Non-pigmented ciliary epithelial cell (primary cell): ENCODE measurements at regions not wholly inside any gene's neighbourhood (a gene's known extent, or its start where the extent isn't known, plus 50 kb on each side); places are given as distances from the start of the nearest gene placed in this dataset.

Experiments
- DNase-seq: peaks from one replicate; pipeline ENCODE4 v3.0.0-alpha.2; 2010; ENCODE audit warnings: low read depth

DNA sequence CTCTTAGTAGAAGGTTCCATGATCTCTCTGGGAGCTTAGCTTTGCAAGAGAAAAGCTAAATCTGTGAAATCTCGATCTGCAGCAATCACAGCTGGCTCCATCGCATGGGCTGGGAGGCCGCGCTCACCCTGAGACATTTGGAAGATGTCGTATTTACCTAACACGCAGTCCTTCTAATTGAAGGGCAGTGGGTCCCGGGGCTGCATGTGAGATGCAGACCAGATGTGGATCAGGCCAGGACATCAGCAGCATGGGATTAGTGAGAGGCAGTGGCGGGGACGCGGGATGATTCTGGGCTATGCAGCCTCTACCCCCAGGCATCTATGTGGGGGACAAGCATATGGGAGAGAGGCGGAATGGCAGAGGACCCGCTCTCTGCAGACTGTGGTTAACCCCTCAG, 312.4 kb upstream of the RTL1 start:
- DNase-seq = no peak

DNA sequence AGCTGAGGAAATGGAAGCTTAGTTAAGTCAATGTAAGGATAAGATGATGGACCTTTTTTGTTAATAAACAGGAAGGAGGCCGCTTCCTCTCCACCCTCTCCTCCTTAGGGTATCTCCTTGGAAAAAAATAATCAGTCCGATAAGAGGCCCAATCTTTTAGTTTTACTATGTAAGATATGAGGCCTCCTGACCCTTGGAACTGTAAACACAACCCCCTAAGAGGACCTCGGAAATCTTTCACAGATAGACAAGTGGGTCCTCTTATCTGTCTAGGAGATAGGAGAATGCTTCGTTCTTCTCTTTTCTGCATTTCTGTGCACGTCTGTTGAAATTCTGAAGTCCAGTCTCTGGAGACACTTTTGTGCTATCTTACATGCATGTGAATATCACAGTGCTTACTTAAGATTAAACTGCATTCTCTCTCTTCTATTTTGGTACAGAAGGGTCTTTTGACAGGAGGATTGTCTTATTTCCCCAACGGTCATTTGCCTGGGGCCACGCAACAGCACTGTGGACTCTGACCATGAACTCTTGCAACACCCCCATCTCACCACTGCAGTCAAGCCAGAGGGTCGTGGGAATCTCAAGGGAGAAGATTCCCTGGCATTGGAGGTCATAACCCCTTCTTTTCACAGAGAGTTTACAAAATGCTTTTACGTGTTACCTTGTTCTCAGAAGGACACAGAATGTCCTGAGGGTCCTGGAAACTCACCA, 313.0 kb upstream of the RTL1 start:
- DNase-seq = no peak

DNA sequence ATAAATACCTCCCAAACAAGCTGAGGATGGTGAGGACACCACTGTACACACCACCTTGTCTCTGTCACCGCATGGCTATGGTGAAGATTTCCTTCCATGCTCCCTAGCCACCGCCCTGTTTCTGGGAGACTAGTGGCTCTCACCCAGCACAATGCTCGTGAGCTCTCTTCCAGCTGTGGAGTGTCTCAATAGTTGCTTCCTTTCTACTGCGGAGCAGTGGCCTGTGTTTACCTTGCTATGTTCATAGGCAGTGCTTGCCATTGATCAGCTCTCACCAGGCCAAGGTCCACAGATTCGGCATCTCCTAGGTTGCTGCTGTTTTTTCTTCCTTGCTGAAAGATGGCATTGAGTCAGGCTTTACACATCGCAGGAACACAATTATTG, 313.6 kb upstream of the RTL1 start:
- DNase-seq = no peak

DNA sequence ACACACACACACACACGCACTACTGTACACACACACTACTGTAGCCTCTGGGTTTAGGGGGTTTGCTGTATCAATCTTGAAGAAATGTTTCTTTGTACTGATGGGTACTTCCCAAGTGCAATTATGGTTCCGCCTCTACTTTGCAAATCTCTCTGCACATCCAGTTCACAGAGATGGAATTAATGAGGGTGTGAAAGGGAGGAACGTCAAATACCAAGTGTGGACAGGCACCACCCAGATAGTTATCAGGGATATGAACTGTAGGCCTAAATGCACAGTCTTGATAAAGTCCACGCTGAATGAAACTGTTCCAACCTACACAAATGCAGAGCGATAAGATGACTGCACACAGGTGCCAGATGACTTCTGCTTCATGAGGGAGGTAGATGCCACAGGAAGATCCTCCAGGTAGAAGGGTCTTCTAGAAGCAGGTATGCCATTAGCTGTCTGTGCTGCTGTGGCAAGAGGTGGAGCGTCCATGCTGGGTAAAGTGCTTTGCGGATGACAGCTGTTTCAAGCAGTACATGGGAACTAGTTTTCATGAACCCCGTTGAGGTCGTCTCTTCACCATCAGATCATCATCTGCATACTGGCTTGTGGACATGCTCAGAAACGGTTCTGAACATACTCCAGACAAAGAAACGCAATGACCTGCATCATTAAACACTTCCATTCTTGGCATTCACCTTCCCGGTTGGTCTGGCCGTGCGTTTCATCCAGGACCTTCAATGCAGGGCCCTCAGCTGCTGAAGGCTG, 314.3 kb upstream of the RTL1 start:
- no peak for DNase-seq

DNA sequence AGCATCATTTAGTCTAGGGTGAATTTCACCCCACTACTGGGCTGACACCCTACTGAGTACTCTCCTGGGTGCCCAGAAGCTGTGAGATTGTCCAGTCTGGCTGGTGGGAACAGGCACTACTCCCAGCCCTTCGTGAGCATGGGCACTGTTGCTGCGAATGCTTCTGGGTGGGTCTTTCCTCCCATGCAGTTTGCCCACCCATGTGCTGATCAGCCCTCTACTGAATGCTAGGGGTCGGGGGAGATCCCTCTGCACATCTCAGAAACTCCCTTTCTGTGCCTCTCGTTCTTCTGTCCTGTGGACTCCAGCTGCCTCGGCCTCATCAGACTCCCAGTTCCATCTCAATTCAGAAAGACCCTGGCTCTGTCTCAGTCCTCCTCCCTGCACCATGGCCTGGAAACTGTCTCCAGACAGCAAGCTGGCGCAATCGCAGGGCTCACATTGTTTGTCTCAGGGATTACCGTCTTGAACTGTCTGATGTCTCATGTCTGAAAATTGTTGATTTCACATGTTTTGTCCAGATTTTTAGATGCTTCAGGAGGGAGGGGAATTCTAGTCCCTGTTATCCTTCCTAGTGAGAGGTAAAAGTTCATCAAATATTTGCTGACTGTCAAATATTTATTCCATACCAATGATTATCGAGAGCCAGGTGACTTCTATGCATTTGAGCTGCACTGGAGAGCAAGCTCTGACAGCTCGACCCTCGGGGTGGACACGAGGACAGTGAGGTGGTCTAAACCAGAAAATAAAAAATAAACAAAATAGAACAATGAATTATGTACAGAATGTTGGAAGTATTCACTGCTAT, 316.6 kb upstream of the RTL1 start:
- DNase-seq = no peak

DNA sequence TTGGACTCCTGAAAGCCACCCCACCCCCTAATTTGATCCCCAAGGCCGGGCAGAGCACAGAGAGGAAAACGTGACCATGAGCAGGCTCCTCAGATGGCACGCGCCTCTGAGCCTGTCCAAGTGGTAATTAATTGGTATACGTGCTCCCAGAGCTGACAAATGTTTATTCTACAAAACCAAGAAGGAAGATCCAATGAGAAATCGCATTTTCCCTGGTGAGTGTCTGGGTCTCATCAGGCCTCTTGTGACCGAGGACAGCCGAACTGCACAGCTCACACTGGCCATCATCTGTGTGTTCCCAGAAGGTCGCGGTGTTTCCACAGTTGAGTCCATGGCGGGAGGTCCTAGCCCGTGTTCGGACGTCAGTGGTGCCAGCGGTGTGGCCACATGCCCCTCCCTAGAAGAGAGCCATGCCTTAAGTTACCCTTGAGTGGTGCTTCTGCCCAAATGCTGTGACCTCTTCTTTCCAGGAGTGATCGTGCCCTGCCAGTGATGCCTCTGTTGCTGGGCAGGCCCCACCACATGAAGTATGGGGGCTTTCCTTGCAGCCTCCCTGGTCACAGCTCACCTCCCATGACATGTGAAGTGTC, 317.5 kb upstream of the RTL1 start:
- no peak for DNase-seq

DNA sequence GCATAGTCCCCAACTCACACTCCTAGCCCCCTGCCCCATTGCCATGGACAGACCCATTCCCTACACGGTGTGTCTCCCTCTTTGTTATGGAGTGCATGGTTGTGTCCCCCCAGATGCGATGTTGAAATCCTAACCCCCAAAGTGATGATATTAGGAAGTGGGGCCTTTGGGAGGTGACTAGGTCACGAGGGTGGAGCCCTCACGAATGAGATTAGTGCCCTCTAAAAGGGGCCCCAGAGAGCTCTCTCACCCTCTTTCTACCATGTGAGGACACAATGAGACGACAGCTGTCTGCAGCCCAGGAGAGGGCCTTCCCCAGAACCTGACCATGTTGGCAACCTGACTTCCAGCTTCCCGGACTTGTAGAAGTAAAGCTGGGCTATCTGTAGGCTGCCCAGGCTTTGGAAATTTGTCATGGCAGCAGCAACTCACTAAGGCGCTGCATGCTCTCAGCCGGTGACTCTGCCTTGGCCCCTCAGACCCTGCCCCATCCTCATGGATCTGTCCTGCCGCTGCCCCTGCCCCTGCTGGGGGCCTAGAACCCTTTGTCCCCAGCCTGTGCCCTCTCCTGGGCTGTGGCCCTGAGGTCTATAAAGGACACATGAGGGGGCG, 318.1 kb upstream of the RTL1 start:
- DNase-seq = no peak

DNA sequence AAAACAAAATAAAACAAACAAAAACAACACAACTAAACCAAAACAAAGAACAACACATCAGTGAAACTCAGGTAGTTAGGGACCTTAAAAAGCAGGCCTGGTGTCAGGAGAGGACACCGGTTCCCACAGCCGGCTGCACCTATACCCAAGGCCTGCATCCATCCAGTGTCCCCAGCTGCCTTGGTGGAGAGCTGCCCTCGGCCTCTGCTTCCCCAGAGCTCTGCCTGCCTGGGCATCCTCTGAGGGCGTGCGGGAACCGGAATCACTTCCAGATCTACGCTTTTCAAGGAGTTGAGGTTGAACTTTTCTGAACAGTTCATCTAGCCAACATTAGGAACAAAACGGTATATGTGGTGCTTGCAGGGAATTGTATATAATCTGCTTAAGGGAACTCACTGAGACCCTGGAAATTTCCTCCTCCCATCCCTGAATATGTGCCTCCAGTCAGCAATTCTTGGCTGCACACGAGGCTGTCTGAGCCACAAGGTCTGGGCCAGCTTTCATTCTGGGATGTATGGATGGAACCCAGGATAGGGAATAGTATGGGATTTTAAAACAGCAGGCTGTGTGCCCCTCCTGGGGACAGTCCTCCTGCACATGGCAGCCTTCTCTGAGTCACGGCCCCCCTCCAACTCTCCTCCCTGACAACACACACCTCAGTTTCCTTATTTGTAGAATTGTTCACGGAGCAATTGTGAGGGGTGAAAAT, 319.0 kb upstream of the RTL1 start:
- DNase-seq = no peak

DNA sequence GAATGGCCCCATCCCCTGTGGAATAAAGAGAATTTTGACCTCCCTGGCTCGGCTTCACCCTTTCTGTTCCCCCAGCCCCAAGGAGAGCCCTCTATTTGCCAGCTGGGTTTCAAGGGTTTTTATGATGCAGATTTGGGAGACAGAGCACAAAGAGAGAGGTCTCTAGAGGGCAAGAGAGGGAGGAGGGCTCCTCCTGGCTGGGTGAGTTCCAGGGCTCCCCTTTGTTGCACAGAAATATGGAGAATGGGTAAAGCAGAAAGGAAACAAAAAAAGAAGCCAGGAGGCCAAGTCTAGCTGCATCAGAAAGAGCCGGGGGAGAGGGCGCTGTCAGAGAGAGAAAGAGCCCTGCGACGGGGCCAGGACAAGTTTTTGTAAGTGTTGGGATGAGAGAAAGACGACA, 319.6 kb upstream of the RTL1 start:
- DNase-seq = no peak

DNA sequence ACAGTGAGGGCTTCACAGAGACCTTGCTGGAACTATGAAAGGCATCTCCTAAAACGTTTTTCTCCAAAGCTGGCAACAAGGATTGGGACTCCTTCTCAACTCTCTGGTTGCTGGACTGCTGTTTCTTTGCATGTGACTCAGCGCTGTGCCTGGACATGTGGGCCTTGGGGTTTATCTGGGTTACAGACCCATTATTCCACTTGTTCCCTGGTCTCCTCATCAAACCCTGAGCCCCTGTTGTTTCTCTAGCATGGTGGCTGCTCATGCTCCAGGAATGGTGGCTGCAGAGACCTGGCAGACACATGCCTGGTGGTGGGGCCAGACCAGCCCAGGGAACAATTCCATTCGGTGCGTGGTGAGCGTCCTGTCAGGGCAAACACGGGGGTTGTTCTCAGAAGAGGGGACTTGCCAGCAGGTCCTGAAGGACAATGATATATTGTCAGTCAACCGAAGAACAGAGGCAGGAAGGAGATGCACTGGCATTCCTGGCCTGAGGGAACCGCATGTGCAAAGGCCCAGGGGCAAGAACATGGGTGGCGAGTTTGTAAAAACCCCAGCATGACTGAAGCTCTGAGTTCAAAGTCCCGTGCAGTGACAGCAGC, 320.1 kb upstream of the RTL1 start:
- DNase-seq = no peak

DNA sequence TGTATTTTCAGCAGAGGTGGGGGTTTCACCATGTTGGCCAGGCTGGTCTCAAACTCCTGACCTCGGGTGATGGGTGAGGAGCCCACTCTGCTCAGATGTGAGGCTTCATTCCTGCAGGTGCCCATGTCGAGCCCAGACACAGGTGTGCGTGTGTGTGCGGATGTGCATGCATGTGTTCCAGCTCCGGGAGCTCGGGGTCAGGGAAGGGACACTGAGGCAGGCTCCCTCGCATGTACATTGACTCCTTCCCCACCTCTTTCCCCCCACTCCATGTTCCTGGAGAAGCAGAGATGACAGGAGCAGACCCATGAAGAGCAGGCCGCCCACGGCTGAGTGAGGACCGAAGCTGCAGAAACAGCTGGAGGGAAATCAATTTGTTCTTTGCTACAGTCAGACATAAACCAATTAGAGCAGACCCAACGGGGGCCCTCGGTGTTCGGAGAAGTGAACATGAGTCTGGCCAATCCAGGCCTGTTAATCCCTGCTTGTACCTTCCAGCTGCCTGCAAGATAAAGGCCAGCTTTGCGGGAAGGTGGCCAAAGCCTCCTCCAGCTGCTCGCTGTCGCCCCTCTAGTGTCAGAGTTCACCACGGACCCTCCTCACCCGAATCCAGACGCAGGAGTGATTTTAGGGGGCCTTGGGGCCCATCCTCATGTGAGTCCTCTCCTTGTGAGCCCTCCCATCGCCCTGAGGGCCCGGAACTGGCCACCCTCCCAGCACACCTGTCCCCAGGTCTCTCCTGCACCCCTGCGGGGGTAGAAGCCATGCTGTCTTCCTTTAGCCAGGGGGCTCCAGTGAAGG, 321.0 kb upstream of the RTL1 start:
- no peak for DNase-seq

DNA sequence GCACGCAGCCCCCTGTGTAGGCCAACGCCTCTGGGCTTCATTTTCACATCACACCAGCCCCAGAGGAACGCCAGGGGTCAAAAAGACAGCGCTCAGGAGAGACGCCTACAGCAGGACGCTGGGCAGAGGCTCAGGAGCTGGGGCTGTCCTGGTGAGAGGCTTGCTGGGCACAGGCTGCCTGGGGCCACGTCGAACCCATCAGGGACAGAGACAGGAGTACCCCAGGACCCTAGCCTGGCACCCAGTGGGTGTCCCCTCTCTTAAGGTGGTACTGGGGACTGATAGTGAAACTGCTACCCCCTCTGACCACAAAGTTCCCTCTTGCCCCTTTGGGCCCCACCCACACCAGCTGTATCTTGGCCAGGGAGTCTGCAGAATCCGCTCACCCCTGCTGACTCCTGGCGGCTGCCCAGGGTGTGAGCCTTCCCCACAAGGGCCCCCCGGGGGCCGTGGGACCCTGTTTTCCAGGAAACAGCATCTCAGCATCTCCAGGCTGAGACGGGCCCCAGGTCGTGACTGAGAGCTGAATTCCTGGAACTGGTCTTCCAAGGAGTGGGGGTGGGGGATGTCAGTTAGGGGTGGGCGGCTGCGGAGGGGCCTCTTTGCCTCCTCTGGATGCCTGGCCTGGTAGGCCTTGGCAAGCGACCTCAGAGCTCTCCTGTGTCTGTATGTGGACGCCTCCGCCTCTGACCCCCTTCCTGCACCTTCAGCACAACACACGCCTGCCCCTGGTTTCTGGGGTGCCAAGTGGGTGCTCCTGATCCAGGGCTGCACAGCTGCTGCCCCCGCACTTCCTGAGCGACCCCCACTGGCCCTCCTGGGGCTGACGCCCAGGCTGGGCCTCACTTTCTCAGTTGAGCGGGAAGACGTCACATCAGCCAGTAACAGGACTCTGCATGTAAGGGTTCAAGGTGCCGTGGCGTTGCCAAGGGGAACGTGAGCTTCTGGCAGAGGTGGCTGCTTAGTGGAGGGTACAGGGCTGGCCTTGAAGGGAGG, 321.9 kb upstream of the RTL1 start:
- DNase-seq = no peak

DNA sequence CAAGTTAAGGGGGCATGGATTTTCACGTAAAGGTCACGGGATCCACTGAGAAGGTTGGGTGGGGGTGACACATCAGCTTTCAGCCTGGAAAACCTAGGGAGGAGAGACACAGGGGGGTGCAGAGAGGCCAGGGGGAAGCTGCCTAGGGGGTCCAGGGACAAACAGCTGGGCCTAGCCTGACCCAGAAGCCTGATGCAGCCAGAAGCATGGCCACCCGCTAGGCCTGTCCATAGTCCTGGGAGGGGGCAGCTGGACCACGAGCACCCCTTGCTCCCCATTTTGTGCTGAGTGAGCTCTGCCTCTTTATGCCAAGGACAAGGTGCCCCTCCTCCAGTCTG, 322.7 kb upstream of the RTL1 start:
- no peak for DNase-seq

DNA sequence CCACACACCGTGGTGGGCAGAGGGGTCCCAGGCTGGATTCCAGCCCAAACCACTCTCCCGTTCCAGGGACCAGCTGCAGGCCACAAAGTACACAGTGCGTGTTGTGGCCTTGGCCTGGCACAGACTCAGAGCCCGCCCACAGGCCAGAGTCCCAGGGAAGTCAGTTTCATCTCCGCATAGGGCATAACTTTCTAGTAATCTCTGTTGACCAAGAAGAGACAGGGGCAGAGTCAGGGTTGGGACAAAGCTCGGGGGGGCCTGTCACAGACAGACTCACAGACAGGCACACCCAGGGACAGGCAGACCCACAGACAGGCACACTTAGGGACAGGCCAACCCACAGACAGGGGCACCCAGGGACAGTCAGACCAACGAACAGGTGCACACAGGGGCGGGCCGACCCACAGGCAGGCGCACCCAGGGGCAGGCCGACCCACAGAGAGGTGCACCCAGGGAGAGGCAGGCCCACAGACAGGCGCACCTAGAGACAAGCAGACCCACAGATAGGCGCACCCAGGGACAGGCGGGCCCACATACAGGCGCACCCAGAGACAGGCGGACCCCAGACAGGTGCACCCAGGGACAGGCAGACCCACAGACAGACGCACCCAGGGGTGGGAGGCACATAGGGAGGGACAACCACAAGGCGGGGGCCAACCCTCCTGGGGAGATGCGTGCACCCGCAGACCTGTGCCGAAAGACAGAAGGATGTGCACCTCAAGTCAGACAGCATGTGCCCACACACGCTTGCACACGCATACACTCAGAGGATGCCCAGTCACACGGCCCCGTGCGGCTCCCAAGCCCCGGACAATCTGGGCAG, 323.3 kb upstream of the RTL1 start:
- DNase-seq = no peak

DNA sequence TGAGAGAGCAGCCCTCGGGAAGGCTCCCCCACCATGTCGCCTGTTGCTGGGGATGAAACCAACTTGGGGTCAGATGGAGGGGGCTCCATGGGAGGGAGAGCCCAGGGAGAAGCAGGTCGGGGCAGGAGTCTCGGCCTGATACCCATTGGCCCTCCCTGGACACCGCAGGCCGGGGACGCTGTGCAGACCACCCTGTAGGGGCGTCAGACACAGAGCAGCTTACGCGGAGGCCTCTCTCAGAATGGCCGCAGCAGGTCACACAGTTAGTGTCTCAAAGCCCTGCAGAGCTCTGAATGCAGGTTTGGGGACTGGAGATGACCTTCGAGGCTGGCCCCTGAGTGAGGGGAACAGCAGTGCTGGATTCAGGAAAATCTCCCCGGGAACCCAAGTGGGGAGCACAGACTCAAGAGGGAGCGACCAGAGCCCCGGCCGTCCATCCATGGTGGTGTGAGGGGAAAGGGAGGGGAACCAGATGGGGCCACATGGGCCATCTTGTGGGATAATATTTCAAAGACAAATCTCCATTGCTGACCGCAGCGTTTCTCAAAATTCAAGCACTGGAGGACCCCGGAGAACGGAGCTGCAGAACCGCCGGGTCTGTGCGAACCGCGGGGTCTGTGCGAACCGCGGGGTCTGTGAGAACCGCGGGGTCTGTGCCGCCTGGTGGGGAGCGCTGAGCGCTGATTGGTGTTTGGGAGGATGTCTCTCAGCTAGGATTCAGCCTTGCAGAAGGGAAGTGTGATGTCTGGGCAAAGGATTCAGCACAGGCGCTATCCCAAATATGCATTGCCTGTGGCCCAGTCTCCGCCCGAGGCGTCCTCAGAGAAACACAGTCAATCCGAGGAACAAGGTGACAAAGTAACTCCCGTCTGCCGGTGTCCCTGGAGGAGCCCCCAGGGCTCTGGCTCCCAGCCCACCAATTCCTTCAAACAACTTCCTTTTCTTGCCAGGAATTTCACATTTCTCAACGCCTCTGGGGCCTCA, 324.4 kb upstream of the RTL1 start:
- DNase-seq = no peak

DNA sequence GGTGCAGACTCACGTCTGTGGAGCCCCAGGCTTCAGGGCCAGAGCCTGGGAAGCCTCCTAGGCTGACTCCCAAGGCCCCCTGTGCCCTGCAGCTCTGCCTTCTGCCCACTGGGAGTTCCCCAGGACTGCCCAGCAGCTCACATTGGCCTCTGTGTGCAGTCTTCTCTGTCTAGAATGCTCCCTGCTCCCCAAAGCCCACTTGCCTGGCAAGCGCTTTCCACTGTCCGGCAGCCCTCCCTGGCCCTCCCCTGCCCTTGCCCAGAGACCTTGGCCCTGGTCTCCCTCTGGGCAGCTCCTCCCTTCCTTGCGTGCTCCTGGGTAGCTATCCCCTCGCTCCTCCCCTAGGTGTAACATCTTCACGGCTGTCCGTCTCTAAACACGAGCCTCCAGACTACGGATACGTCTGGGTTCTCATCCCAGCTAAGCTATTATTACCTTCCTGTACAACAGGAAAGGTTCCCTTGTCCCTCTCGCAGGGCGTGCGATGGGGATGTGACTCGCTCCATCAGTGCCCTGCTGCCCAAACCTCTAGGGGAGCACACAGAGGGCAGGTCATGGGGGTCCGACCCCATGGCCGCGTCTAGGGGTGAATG, 325.5 kb upstream of the RTL1 start:
- DNase-seq = no peak

DNA sequence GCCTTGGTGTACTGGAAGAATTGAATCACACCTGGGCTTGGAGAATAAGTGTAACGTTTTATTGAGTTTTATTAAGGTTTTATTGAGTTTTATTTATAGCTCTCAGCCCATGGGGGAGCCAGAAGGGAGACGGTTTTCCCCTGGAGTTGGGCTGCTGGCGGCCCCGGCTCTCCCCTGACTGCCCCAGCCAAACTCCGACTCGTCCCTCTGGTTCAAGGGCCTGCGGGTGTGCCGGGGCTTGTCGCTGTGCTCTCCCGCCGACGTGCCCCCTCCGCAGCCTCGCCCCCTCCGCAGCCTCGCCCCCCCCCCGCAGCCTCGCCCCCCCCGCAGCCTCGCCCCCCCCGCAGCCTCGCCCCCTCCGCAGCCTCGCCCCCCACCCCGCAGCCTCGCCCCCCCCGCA, 326.1 kb upstream of the RTL1 start:
- DNase-seq = no peak
